Nephron progenitor cell (in vitro differentiated cells): ENCODE measurements at regions not wholly inside any gene's neighbourhood (a gene's known extent, or its start where the extent isn't known, plus 50 kb on each side); places are given as distances from the start of the nearest gene placed in this dataset.

Experiments used
- DNase-seq: peaks from one replicate; pipeline ENCODE4 v3.0.0; 2021
- H3K27ac Mint-ChIP-seq: 2 replicates; pipeline ENCODE4 v1.8.0; 2021; ENCODE audit warnings: mild to moderate bottlenecking, moderate library complexity, mixed read lengths
- H3K27me3 Mint-ChIP-seq: 2 replicates; pipeline ENCODE4 v1.8.0; 2021; ENCODE audit warnings: mild to moderate bottlenecking, low read depth, mixed read lengths; ENCODE audit not compliant: poor library complexity
- H3K36me3 Mint-ChIP-seq: 2 replicates; pipeline ENCODE4 v1.8.0; 2021; ENCODE audit warnings: low read depth, mixed read lengths
- H3K4me1 Mint-ChIP-seq: 2 replicates; pipeline ENCODE4 v1.8.0; 2021; ENCODE audit warnings: mixed read lengths
- H3K4me3 Mint-ChIP-seq: 2 replicates; pipeline ENCODE4 v1.8.0; 2021; ENCODE audit warnings: mild to moderate bottlenecking, moderate library complexity, mixed read lengths
- H3K9me3 Mint-ChIP-seq: 2 replicates; pipeline ENCODE4 v1.8.0; 2021; ENCODE audit warnings: mild to moderate bottlenecking, moderate library complexity, mixed read lengths
- TF ChIP-seq, protein P1 (sequence below): fragments of 200-600 bp; sonication (generic); IDR thresholded peaks from 2 replicates; pipeline ENCODE4 v1.5.0; 2021; ENCODE audit warnings: antibody characterized with exemption

DNA sequence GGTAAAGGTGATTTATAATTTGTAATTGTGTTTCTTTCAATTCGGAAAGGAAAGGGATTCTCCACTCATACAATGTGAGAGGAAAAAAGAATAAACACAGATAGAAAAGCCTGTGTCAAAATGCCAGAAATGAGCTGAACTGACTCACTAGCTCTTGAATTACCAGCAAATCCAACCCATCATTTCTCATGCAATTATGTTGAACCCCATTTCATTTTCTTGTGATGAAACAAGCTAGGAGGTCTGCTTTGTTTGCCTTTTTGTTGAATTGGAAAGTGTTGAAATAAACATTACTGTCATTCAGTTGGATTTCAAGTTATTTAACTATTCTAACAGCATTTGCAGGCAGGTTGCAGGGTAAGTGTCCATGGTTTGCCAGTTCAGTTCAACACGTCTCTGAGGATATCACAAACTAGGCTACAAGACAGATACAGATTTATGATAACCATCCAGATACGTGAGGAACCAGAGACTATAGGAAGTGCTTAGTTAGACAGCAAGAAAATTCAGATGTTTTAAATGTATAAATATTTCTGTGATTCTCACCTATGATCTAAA is 547.2 kb downstream of the MAT2B start:
- no peak for DNase-seq
- H3K27ac Mint-ChIP-seq = no peak overlapping the region
- H3K4me1 Mint-ChIP-seq = no peaks in the 10 kb centered on the region
- TF ChIP-seq, protein P1, sequence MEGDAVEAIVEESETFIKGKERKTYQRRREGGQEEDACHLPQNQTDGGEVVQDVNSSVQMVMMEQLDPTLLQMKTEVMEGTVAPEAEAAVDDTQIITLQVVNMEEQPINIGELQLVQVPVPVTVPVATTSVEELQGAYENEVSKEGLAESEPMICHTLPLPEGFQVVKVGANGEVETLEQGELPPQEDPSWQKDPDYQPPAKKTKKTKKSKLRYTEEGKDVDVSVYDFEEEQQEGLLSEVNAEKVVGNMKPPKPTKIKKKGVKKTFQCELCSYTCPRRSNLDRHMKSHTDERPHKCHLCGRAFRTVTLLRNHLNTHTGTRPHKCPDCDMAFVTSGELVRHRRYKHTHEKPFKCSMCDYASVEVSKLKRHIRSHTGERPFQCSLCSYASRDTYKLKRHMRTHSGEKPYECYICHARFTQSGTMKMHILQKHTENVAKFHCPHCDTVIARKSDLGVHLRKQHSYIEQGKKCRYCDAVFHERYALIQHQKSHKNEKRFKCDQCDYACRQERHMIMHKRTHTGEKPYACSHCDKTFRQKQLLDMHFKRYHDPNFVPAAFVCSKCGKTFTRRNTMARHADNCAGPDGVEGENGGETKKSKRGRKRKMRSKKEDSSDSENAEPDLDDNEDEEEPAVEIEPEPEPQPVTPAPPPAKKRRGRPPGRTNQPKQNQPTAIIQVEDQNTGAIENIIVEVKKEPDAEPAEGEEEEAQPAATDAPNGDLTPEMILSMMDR = no peak
- no peaks in the 10 kb centered on the region for H3K9me3 Mint-ChIP-seq
- no peak overlapping the region for H3K4me3 Mint-ChIP-seq
- no peaks in the 10 kb centered on the region for H3K27me3 Mint-ChIP-seq
- no peaks in the 10 kb centered on the region for H3K36me3 Mint-ChIP-seq

DNA sequence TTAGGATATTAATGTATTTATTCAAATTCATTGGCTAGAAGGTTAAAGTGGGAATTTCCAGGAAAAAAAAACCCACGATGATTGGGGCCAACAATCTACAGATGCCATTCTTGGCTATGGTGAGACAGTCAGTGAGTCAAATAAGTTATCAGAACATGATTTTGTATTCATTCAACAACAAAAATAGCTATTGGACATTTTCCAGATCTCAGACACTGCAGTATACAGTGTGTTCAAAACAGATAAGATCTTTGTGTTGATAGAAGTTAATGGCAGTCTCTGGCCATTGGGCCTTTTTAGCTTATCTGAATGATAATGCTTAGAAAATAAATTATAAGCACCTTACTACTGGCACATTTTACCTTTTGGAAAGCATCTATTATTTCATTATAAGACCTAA is 547.7 kb downstream of the MAT2B start:
- Mint-ChIP-seq H3K4me3 (no peak overlapping the region), H3K27ac (no peak overlapping the region), H3K36me3 (no peaks in the 10 kb centered on the region), H3K9me3 (no peaks in the 10 kb centered on the region), H3K4me1 (no peaks in the 10 kb centered on the region), H3K27me3 (no peaks in the 10 kb centered on the region)
- TF ChIP-seq, protein P1 = no peak
- no peak for DNase-seq

DNA sequence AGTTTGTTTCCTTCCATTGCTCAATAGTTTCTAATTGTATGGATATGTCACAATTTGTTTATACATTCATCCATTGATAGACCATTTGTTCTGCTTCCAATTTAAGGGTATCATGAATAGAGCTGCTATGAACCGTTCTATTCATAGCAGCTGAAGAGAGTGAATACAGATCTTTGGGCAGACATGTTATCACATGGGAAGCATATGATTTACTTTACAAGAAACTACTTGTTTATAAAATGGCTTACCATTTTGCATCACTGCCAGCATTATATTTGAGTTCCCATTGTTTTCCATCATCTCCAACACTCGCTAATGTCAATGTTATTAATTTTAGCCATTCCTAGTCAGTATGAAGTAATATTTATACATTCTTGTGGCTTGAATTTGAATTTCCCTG is 549.0 kb downstream of the MAT2B start:
- no peak for DNase-seq
- H3K27me3 Mint-ChIP-seq = no peaks in the 10 kb centered on the region
- H3K27ac Mint-ChIP-seq = no peak overlapping the region
- H3K9me3 Mint-ChIP-seq = no peaks in the 10 kb centered on the region
- no peaks in the 10 kb centered on the region for H3K36me3 Mint-ChIP-seq
- TF ChIP-seq, protein P1 = no peak
- H3K4me3 Mint-ChIP-seq = no peak overlapping the region
- no peaks in the 10 kb centered on the region for H3K4me1 Mint-ChIP-seq

DNA sequence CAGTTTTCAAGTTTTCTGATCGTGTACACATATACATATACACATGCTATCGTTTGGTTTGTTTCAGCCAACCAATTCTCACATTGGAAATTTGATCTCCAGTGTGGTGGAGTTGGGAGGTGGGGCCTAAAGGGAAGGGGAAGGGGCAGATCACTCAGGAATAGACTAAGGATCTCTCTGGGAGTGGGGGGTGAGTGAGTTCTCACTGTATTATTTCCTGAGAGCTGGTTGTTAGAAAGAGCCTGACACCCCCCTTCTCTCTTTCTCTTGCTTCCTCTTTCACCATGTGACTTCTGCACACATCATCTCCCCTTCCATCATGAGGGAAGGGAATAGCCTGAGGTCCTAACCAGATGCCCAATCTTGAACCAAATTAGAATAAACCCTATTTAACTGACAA is 551.7 kb downstream of the MAT2B start:
- no peaks in the 10 kb centered on the region for H3K36me3 Mint-ChIP-seq
- no peak for DNase-seq
- H3K4me1 Mint-ChIP-seq = no peaks in the 10 kb centered on the region
- no peaks in the 10 kb centered on the region for H3K9me3 Mint-ChIP-seq
- H3K27ac Mint-ChIP-seq = no peak overlapping the region
- no peak overlapping the region for H3K4me3 Mint-ChIP-seq
- TF ChIP-seq, protein P1 = no peak
- H3K27me3 Mint-ChIP-seq = no peaks in the 10 kb centered on the region

DNA sequence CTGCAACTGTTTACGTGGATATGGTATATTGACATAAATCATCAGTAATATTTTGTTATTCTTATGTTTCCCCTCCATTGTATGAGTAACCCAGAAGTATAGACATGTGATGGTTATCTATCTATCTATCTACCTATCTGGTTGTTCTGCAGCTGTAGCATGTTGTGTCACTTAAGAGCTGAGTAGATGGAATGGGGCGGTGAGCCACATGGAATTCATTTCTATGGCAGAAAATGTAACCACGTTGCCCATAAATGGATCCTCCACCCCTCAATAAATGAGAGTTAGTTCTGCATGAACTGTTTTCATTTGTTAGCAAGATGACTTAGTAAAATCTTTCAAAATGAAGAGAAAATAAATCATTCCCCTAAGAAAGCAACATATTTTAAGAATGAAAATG is 553.2 kb downstream of the MAT2B start:
- DNase-seq = no peak
- no peak overlapping the region for H3K4me3 Mint-ChIP-seq
- H3K36me3 Mint-ChIP-seq = no peaks in the 10 kb centered on the region
- no peaks in the 10 kb centered on the region for H3K4me1 Mint-ChIP-seq
- H3K27ac Mint-ChIP-seq = no peak overlapping the region
- TF ChIP-seq, protein P1 = no peak
- no peaks in the 10 kb centered on the region for H3K27me3 Mint-ChIP-seq
- no peaks in the 10 kb centered on the region for H3K9me3 Mint-ChIP-seq

DNA sequence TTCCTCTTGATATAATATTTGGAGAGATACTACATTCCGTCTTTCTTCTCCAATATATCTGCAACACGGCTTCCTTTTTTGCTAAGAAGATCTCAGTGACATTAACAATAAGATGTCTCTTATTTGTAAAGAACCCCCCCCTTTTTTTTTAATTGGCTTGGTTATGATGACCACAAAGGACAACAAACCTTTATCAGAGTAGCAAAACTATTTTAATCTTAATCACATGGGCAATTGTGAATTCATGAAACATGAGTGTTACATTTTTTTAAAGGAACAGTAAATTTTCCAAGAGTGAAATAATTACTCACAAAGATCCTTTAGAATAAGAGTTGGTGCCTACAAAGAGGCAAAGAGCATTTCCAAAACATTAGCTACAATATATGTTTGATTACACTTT is 554.1 kb downstream of the MAT2B start:
- no peak overlapping the region for H3K27ac Mint-ChIP-seq
- DNase-seq = no peak
- no peaks in the 10 kb centered on the region for H3K36me3 Mint-ChIP-seq
- no peak overlapping the region for H3K4me3 Mint-ChIP-seq
- H3K4me1 Mint-ChIP-seq = no peaks in the 10 kb centered on the region
- H3K27me3 Mint-ChIP-seq = no peaks in the 10 kb centered on the region
- TF ChIP-seq, protein P1 = no peak
- no peaks in the 10 kb centered on the region for H3K9me3 Mint-ChIP-seq
